ENCODE measurements at regions not wholly inside any gene's neighbourhood (a gene's known extent, or its start where the extent isn't known, plus 50 kb on each side); places are given as distances from the start of the nearest gene placed in this dataset.

- Histone ChIP-seq H3K27me3 (ENCODE audit: low read length) (no peaks in the 10 kb centered on the region), H3K4me2 (ENCODE audit: low read depth, low read length, poor library complexity, severe bottlenecking) (no peak overlapping the region), H4K20me1 (ENCODE audit: low read depth, low read length) (no peaks in the 10 kb centered on the region), H3K9ac (ENCODE audit: low read length) (no peak overlapping the region), H3K9me2 (replicated peaks; ENCODE audit: insufficient read depth, low read length) (no peaks in the 10 kb centered on the region), H3K36me3 (ENCODE audit: low read length) (no peaks in the 10 kb centered on the region), H3K27ac (ENCODE audit: low read depth, low read length) (no peak overlapping the region), H3K4me3 (ENCODE audit: insufficient read depth, low read length, poor library complexity, severe bottlenecking) (no peak overlapping the region), H2AFZ (ENCODE audit: low read depth, low read length, severe bottlenecking) (no peak overlapping the region), H3K79me2 (ENCODE audit: insufficient read depth, low read length) (no peaks in the 10 kb centered on the region), H3K9me3 (ENCODE audit: insufficient read depth, low read length) (0 out of 2 replicates have a peak, but pooled peaks cover 15% of the 10 kb centered on the region), H3F3A (ENCODE audit: insufficient read depth) (no peaks in the 10 kb centered on the region)
- TF ChIP-seq CTCF (IDR thresholded peaks at IDR 0.05; ENCODE audit: insufficient read depth, low read length, poor library complexity, severe bottlenecking): no peak
- TF ChIP-seq EZH2phosphoT487 (conservative IDR thresholded peaks at IDR 0.05; ENCODE audit: low read length): no peak
These were observed 55.5 kb upstream of the PIK3C3 start for GRCh38 chr18:41899535-41899934.

GRCh38 chr18:41893432-41893831, 61.6 kb upstream of the PIK3C3 start:
- Histone ChIP-seq H3K27me3 (ENCODE audit: low read length) (no peaks in the 10 kb centered on the region), H4K20me1 (ENCODE audit: low read depth, low read length) (no peaks in the 10 kb centered on the region), H2AFZ (ENCODE audit: low read depth, low read length, severe bottlenecking) (no peak overlapping the region), H3K27ac (ENCODE audit: low read depth, low read length) (no peak overlapping the region), H3K4me2 (ENCODE audit: low read depth, low read length, poor library complexity, severe bottlenecking) (no peak overlapping the region), H3F3A (ENCODE audit: insufficient read depth) (no peaks in the 10 kb centered on the region), H3K4me3 (ENCODE audit: insufficient read depth, low read length, poor library complexity, severe bottlenecking) (no peak overlapping the region), H3K9me3 (ENCODE audit: insufficient read depth, low read length) (0 out of 2 replicates have a peak, but pooled peaks cover 15% of the 10 kb centered on the region), H3K9me2 (replicated peaks; ENCODE audit: insufficient read depth, low read length) (no peaks in the 10 kb centered on the region), H3K36me3 (ENCODE audit: low read length) (no peaks in the 10 kb centered on the region), H3K9ac (ENCODE audit: low read length) (no peak overlapping the region), H3K79me2 (ENCODE audit: insufficient read depth, low read length) (no peaks in the 10 kb centered on the region)
- no peak for TF ChIP-seq CTCF (IDR thresholded peaks at IDR 0.05; ENCODE audit: insufficient read depth, low read length, poor library complexity, severe bottlenecking)
- TF ChIP-seq EZH2phosphoT487 (conservative IDR thresholded peaks at IDR 0.05; ENCODE audit: low read length): no peak

GRCh38 chr18:41887100-41887499, 67.9 kb upstream of the PIK3C3 start:
- Histone ChIP-seq H3K9ac (ENCODE audit: low read length) (no peak overlapping the region), H3F3A (ENCODE audit: insufficient read depth) (no peaks in the 10 kb centered on the region), H3K9me3 (ENCODE audit: insufficient read depth, low read length) (no peaks in the 10 kb centered on the region), H3K4me3 (ENCODE audit: insufficient read depth, low read length, poor library complexity, severe bottlenecking) (no peak overlapping the region), H3K27ac (ENCODE audit: low read depth, low read length) (no peak overlapping the region), H4K20me1 (ENCODE audit: low read depth, low read length) (no peaks in the 10 kb centered on the region), H3K9me2 (replicated peaks; ENCODE audit: insufficient read depth, low read length) (no peaks in the 10 kb centered on the region), H3K27me3 (ENCODE audit: low read length) (no peaks in the 10 kb centered on the region), H3K4me2 (ENCODE audit: low read depth, low read length, poor library complexity, severe bottlenecking) (no peak overlapping the region), H2AFZ (ENCODE audit: low read depth, low read length, severe bottlenecking) (no peak overlapping the region), H3K36me3 (ENCODE audit: low read length) (no peaks in the 10 kb centered on the region), H3K79me2 (ENCODE audit: insufficient read depth, low read length) (no peaks in the 10 kb centered on the region)
- TF ChIP-seq EZH2phosphoT487 (conservative IDR thresholded peaks at IDR 0.05; ENCODE audit: low read length) (no peak), CTCF (IDR thresholded peaks at IDR 0.05; ENCODE audit: insufficient read depth, low read length, poor library complexity, severe bottlenecking) (no peak)

Measured in SU-DHL-6 (cell line).